GM19351 (cell line): ENCODE measurements at regions not wholly inside any gene's neighbourhood (a gene's known extent, or its start where the extent isn't known, plus 50 kb on each side); places are given as distances from the start of the nearest gene placed in this dataset.

ENCODE experiments used
- ATAC-seq: cut with Tn5 transposase; IDR thresholded peaks from one replicate; pipeline ENCODE4 v1.9.1; 2021; ENCODE audit warnings: mild to moderate bottlenecking, moderate library complexity; ENCODE audit not compliant: unreplicated experiment

DNA sequence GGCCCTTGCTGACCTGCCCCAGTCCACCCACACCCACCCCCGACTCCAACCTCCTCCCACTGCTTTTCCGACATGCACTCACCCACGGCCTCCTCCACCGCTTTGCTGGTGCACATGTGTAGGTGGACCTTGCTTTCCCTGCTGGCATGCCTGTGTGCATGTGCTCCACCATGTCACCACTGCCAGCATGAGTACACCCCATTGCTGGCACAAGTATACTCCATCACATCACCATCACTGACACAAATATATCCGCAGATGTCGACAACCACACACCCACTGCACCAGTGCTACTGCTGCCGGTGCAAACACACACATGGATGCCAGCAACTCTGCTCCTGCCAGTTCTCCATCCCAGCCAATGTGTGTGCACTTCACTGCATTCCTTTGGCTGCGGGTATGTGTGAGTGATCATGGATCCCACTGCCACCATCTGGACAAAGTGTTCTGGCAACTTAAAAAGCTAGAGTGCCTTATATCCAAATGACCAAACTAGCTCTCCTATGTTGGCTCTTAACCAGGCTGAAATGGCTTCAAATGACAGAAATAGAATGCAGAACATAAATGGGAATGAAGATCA lies 1072.3 kb downstream of the RAPGEF2 start:
- ATAC-seq = no peak

DNA sequence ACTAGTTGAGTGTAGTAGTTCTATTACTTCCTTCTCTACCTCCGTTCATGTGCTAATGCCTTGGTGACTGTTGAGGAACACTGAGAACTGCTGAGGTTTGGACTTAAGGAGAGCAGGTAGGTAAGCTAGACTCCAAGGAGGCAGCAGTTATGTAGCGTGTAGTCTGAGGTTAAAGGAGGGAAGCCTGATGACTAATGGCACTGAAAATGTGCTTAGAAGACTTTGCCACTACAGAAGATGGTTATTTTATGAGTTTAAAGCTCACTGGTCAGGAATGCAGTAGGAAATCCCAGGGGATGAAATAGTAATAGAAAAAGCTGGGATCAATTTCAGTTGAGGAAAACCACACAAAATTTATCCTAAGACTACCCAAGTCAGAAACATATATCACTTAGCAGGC lies 1077.3 kb downstream of the RAPGEF2 start:
- no peak for ATAC-seq

DNA sequence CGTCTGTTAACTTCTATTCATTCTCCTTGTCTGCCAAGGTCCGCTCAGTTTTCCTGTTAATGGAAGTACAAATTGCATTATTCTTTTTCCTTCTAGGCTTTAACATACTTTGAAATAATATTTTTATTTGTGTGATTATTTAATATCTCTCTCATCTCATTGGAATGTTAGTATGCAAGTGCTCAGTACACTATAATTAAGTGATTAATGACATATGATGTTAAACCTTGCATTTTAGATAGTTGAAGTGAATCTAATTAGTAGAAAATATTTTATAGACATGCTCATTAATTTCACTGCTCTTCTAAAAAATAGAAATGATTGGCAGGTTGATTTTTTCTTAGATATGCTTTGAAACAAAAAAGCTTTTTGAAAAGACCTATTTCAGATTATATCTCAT lies 1079.8 kb downstream of the RAPGEF2 start:
- ATAC-seq = no peak

DNA sequence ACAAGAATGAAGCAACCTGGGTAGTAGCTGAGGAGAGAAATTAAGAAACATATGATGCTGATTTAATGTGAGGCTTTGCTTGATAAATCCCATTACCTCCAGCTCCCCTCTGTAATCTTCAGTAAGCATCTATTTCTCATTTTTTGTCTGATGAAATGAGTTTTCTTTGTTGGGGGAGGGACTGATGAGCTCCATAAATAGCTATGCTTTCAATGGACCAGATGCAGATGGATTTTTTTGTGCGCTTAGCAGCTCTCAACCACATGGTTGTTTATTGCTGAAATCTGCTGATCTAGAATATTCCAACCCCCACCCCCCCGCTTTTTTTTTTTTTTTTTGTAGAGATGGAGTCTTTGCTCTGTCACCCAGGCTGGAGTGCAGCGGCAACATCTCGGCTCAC lies 1082.0 kb downstream of the RAPGEF2 start:
- no peak for ATAC-seq

GRCh38 chr4:160193787-160194186 lies 1090.9 kb downstream of the RAPGEF2 start:
- no peak for ATAC-seq

DNA sequence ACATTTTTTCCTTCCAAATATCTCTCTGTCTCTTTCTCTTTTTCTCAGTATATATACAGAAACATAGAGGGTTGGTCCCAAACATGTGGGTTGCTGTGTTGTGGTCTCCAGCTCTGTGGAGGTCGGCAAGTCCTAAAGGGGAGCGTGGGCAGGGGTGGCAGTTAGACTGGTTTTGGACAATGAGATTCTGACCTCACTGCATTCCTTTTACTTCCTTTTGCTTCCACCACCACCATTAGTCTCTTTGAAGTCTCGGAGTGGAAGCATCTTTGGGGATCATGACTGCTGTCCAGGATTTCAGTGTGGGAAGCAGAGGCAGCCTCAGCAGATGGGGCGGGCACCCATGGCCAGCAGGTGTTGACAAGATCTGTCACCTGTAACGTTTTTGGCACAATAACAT lies 1091.8 kb downstream of the RAPGEF2 start:
- no peak for ATAC-seq

GRCh38 chr4:160202802-160203201 lies 1099.9 kb downstream of the RAPGEF2 start:
- no peak for ATAC-seq

DNA sequence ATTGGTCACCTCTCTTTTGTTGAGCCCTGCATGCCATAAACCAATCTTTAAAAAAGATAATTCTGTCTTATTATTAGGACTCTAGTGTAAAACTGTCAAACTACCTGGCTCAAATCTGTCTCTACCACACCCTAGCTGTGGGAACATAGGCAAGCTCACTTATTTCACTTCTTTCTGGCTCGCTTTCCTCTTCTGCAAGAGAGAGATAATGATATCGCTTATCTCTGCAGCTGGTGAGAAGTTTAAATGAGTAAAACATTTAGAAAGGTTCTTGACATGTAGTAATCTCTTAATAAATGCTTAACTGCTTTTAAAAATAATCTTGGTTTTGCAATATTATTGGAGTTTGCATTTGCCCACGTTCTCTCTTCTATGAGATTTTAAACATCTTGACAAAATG lies 1109.2 kb downstream of the RAPGEF2 start:
- no peak for ATAC-seq

DNA sequence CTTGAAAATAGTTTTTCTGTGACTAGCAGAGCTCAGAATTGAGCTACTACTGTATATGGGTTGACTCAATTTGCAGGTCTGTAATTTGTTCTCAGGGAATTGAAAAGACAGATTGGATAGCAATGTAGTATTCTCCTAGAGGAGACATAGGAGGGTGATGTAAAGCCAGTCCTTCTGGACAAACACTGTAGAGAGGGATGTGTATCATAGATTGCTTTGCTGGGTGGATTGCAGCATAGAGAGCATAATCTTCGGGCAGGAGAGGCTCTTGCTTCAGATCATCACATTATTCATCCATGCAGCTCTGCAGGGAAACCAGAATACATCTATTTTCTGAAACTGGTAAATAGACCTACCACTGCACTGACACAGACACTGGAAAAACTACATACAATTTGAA lies 1110.5 kb downstream of the RAPGEF2 start:
- ATAC-seq = no peak

- ATAC-seq = no peak
Measured at GRCh38 chr4:160217352-160217751, 1114.5 kb downstream of the RAPGEF2 start.

DNA sequence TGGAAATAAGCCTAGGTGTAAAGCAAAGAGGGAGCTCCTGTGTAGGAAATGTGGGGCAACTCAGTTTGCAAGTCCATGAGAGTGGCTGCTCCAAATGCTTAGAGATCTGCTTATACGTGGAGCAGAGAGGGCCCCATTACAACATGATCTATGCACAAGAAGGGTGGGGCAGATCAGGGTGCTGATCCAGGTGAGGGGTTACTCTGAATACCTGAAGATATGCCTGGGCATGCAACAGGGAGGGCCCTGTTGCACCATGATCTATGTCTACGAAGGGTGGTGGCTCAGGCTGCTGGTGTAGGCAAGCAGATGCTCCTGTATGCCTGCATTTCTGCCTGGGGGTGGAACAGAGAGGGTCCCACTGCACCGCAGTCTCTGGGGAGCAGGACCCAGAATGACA lies 1121.2 kb downstream of the RAPGEF2 start:
- ATAC-seq = no peak

DNA sequence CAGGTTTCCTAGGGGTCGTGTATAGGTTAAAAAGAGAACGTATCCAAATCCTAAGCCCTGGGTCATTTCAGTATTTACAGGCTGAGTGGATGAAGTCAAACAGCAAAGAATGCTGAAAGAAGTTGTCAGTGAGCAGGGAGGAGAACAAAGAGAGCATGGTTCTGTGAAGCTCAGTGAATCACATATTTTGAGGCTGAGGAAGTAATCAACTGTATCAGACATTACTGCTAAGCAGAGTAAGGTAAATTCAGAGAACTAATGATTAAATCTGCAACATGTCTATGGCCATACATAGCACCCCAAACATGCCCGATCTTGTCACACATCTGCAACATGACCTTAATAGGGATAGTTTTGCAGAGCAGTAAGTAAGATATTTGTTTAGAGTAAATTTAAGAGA lies 1130.3 kb downstream of the RAPGEF2 start:
- ATAC-seq = no peak

DNA sequence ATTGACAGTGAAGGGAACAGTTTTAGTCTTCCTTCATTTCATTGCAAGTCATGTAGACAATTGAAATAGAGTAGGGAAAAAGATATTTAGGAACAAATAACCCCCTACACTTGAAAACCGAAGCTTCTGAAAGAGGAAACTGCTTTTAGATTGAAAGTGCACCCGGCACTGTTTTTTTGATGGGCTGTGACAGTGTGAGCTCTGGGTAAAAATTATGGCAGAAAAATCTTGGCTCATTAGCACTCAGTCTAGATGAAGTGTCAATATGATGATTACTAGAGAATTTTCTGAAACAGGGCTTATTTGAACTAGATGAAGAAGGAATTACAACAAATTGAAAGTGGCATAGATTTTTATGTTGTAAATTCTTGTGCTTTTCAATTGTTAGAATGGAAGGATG lies 1132.4 kb downstream of the RAPGEF2 start:
- ATAC-seq = no peak

GRCh38 chr4:160235771-160236170 lies 1132.9 kb downstream of the RAPGEF2 start:
- ATAC-seq = no peak

DNA sequence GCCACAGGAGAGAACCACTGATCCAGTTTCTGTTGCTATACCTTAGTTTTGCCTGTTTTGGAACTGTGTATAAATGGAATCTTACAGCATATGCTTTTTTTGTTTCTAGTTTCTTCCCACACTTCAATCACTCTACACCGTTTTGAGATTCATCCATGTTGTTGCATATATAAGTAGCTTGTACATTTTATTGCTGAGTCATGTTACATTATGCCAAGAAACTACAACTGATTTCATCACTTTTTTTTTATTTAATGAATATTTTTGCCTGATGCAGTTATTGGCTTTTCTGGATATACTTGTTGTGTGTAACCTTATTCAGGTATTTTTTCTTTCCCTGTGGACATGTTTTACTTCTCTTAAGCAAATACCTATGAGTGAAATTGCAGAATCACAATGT lies 1135.9 kb downstream of the RAPGEF2 start:
- ATAC-seq = no peak

DNA sequence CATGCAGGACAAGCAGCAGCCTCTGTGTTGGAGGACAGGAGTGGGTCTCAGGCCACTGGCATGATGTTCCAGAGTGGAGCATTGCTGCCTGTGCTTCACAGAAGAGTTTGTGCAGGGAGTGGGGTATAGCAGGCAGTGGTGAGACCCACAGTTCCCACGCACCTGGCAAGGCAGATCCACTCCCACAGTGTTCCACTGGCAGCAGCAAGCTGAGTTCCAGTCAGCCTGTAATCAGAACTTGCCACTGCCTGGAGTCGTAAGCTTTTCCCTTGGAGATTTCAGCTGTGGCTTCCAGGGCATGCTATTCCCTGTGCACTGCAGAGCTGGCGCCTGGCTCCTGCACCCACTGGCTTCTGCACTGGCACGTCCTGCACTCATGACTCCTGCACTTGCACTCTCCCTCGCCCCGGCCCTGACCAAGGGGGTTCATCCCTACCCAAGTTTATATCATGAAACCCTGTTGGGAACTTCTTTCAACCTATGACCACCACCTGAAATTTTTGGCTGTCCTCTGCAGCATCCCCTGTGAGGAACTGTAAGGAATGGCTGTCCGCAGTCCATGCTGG lies 1144.3 kb downstream of the RAPGEF2 start:
- no peak for ATAC-seq

GRCh38 chr4:160251522-160252170 lies 1148.8 kb downstream of the RAPGEF2 start:
- ATAC-seq = no peak

DNA sequence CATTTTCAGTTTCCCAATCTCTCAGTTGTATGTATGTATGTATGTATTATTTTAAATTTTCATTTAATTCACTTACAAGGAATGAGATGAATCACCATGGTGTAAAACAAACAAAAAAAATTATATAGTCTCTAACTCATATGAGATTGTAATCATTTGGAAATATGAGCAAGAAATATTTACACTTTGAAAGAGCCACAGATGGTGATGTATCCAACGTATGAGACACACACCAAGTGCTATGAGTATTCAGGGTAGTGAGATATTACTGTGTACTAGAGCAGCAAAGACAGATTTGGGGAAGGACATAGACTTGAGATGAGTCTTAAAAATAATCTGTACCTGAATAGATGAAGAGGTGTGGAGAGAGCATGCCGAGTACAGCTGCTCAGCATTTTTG lies 1154.4 kb downstream of the RAPGEF2 start:
- ATAC-seq = no peak

DNA sequence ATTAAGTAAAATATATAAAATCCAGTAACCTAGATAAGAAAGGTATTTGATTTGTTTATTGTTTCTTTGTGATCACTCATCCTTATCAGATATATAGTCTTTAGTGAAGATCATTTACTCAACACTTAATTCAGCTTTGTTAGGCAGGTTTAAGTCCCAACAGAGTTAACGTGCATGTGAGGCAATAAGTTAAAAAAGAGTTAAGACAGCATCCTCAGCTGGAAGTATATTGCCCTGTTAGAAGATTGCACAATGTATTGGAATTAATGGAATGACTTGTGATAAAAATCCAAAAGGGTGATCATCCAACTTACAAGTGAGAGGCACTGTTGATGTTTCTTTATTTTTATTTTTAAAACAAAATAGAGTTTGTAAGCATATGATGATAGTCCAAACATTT lies 1162.1 kb downstream of the RAPGEF2 start:
- ATAC-seq = no peak

- no peak for ATAC-seq
Measured at GRCh38 chr4:160265836-160266235, 1163.0 kb downstream of the RAPGEF2 start.

- ATAC-seq = no peak
Measured at GRCh38 chr4:160276785-160277325, 1174.0 kb downstream of the RAPGEF2 start.

DNA sequence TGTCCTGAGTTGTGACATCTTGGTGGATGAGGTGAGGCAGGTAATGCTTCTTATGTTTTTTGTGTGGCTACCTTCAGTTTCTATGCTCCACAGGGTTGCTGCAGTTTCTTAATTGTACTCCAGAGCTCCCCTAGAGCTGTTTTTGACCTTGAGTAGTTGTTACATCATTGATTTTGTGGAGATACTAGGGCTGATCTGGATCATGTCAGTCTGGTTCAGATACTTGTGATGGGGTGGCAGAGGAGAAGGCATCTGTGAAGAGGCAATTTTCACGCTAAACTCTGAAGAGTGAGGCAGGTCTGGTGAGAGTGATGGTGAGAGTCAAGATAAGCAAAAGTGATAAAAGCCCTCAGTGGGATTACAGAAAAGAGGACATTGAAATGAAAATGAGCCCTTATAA lies 1180.2 kb downstream of the RAPGEF2 start:
- no peak for ATAC-seq
